DOHH2 (cell line): ENCODE measurements at regions not wholly inside any gene's neighbourhood (a gene's known extent, or its start where the extent isn't known, plus 50 kb on each side); places are given as distances from the start of the nearest gene placed in this dataset.

ENCODE experiments used
- H3F3A ChIP-seq: fragments of 200-600 bp; sonication (generic), shearing (Covaris generic); 2 replicates; pipeline ENCODE4 v1.6.0; 2016; ENCODE audit warnings: antibody characterized with exemption, mild to moderate bottlenecking; ENCODE audit not compliant: control insufficient read depth, insufficient read depth
- H3K27ac ChIP-seq: fragments of 200-600 bp; sonication (generic); 2 replicates; pipeline ENCODE4 v1.5.1; 2014; ENCODE audit warnings: low read depth, mild to moderate bottlenecking, low read length, moderate library complexity
- H3K27me3 ChIP-seq: fragments of 200-600 bp; sonication (generic); 2 replicates; pipeline ENCODE4 v1.6.1; 2014; ENCODE audit warnings: mild to moderate bottlenecking, low read length, mixed read lengths; ENCODE audit not compliant: control insufficient read depth
- H3K36me3 ChIP-seq: fragments of 200-600 bp; sonication (generic); 2 replicates; pipeline ENCODE4 v1.6.1; 2014; ENCODE audit warnings: mild to moderate bottlenecking, low read length, moderate library complexity, mixed read lengths; ENCODE audit not compliant: control insufficient read depth
- H3K4me1 ChIP-seq: fragments of 200-600 bp; sonication (generic); 2 replicates; pipeline ENCODE4 v1.6.1; 2014; ENCODE audit warnings: mild to moderate bottlenecking, low read length, mixed read lengths; ENCODE audit not compliant: control insufficient read depth
- H3K4me2 ChIP-seq: fragments of 200-600 bp; sonication (generic); 2 replicates; pipeline ENCODE4 v1.6.0; 2014; ENCODE audit warnings: mild to moderate bottlenecking, low read length, moderate library complexity
- H3K4me3 ChIP-seq: fragments of 200-600 bp; sonication (generic); 2 replicates; pipeline ENCODE4 v1.5.1; 2014; ENCODE audit warnings: mild to moderate bottlenecking, low read length, mixed read lengths
- H3K79me2 ChIP-seq: fragments of 200-600 bp; sonication (generic); 2 replicates; pipeline ENCODE4 v1.6.1; 2014; ENCODE audit warnings: mild to moderate bottlenecking, low read length, mixed read lengths; ENCODE audit not compliant: control insufficient read depth
- H3K9me2 ChIP-seq: fragments of 200-600 bp; sonication (generic); replicated peaks from 2 replicates; pipeline ENCODE4 v1.6.1; 2014; ENCODE audit warnings: mild to moderate bottlenecking, low read length, mixed read lengths; ENCODE audit not compliant: control insufficient read depth
- H3K9me3 ChIP-seq: fragments of 200-600 bp; sonication (generic); 2 replicates; pipeline ENCODE4 v1.6.1; 2014; ENCODE audit warnings: antibody characterized with exemption, low read length, mixed read lengths; ENCODE audit not compliant: control insufficient read depth, insufficient read depth
- H4K20me1 ChIP-seq: fragments of 200-600 bp; sonication (generic); 2 replicates; pipeline ENCODE4 v1.6.0; 2014; ENCODE audit warnings: low read depth, mild to moderate bottlenecking, antibody characterized with exemption, low read length, moderate library complexity; ENCODE audit not compliant: control insufficient read depth, insufficient read depth
- EZH2phosphoT487 ChIP-seq: fragments of 200-600 bp; sonication (generic); IDR thresholded peaks from 2 replicates; pipeline ENCODE4 v1.6.1; 2017; ENCODE audit warnings: borderline replicate concordance, mild to moderate bottlenecking, antibody characterized with exemption, low read length, moderate library complexity, mixed read lengths
- TF ChIP-seq, protein P1 (sequence below): fragments of 200-600 bp; sonication (generic); IDR thresholded peaks from one replicate; pipeline ENCODE4 v1.5.1; 2014; ENCODE audit warnings: antibody characterized with exemption, mild to moderate bottlenecking, low read depth, low read length; ENCODE audit not compliant: poor library complexity, severe bottlenecking

DNA sequence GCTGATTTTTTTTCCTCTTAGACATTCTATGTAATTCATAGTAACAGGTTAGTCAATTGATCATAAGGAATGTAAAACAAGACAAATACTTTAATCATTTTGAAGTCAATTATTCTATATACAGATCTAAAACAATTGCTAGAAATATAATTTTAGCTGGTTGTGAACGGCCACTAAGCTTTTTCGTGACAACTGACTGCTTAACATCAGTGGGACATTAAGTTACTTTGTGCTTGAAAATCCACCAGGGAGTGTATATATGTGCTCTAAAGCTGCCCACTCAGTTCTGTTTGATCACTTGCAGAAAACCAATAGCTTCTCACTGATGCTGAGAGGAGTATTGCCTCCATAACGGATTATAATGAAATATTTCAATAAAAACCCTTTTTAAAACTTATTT is 370.2 kb upstream of the CCNH start:
- Histone ChIP-seq H3K27me3 (no peaks in the 10 kb centered on the region), H3K4me1 (peaks cover 38% of the 10 kb centered on the region), H3K27ac (no peak overlapping the region), H3K4me2 (no peak overlapping the region), H3K9me3 (no peaks in the 10 kb centered on the region), H4K20me1 (no peaks in the 10 kb centered on the region), H3K36me3 (no peaks in the 10 kb centered on the region), H3F3A (no peaks in the 10 kb centered on the region), H3K9me2 (no peaks in the 10 kb centered on the region), H3K79me2 (no peaks in the 10 kb centered on the region), H3K4me3 (no peak overlapping the region)
- TF ChIP-seq EZH2phosphoT487 = no peak
- TF ChIP-seq, protein P1, sequence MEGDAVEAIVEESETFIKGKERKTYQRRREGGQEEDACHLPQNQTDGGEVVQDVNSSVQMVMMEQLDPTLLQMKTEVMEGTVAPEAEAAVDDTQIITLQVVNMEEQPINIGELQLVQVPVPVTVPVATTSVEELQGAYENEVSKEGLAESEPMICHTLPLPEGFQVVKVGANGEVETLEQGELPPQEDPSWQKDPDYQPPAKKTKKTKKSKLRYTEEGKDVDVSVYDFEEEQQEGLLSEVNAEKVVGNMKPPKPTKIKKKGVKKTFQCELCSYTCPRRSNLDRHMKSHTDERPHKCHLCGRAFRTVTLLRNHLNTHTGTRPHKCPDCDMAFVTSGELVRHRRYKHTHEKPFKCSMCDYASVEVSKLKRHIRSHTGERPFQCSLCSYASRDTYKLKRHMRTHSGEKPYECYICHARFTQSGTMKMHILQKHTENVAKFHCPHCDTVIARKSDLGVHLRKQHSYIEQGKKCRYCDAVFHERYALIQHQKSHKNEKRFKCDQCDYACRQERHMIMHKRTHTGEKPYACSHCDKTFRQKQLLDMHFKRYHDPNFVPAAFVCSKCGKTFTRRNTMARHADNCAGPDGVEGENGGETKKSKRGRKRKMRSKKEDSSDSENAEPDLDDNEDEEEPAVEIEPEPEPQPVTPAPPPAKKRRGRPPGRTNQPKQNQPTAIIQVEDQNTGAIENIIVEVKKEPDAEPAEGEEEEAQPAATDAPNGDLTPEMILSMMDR = no peak

DNA sequence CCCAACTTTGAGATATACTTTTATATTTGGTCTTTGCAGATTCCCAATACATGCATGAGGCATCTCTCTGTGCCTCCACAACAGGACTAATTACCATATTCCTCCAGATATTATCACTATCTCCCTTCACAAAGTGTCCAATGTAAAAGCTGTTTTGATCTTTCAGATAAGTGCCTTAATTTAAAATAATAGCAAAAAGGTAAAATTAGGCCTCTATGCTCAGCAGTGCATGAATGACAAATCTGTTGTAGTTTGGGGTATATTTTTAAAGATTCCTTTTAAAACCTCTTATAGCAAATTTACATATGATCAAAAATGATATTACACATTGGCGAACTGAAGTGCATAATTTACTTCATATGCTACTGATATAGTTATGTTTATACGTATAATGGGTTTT is 369.2 kb upstream of the CCNH start:
- H3K9me2 ChIP-seq = no peaks in the 10 kb centered on the region
- H3K27me3 ChIP-seq = no peaks in the 10 kb centered on the region
- peak overlapping the region; percentile 59 for H3K4me3 ChIP-seq
- H3K79me2 ChIP-seq = no peaks in the 10 kb centered on the region
- peaks cover 38% of the 10 kb centered on the region for H3K4me1 ChIP-seq
- H3F3A ChIP-seq = no peaks in the 10 kb centered on the region
- H3K4me2 ChIP-seq = peak overlapping the region; percentile 71
- H3K27ac ChIP-seq = peak overlapping the region; percentile 54
- H3K9me3 ChIP-seq = no peaks in the 10 kb centered on the region
- TF ChIP-seq, protein P1 = no peak
- no peak for TF ChIP-seq EZH2phosphoT487
- H3K36me3 ChIP-seq = no peaks in the 10 kb centered on the region
- no peaks in the 10 kb centered on the region for H4K20me1 ChIP-seq

DNA sequence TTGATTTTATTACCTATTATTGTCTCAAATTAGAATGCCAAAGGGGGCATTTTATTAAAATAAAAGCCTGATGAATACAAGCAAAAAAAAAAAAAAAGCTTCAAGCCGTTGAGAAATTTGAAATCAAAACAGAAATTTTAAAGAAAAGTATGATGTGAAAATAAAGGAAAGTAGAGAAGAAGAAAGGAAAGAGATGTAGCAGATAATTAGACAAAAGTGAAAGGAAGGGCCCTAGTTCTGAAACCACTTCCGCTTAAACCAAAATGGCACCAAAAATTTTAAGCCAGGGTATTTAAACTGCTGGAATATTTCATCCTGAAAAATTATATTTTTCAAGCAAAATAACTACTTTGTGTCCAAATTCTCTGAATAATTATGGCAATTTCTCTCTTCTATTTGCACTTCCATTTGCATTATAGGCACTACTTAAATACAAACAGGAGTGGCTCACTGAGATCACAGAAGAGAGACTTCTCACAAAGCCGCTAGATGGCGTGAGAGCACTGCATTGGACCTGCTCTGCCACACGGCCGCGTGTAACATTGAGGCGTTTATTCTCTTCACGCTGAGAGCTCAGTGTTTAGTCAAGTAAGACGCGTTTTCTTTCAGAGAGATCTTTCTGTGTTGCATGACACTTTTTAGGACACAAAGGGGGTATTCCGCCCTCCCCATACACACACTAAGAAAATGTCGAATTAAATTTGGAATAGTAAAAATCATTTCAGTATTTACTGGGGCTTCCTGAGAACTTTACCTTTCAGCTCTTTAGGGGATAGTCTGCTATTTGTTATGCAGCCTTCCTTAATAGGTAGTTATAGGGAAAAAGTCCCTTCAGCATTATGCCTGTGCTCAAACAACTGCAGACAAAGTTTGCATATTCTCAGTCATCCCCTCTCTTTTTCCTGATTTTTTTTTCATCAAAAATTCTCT is 368.4 kb upstream of the CCNH start:
- Histone ChIP-seq H3K4me3 (peak overlapping the region; percentile 59), H3K4me2 (peak overlapping the region; percentile 71), H3K79me2 (no peaks in the 10 kb centered on the region), H3K4me1 (peaks cover 38% of the 10 kb centered on the region), H3K27me3 (no peaks in the 10 kb centered on the region), H3K9me3 (no peaks in the 10 kb centered on the region), H3F3A (no peaks in the 10 kb centered on the region), H3K27ac (peak overlapping the region; percentile 54), H3K9me2 (no peaks in the 10 kb centered on the region), H4K20me1 (no peaks in the 10 kb centered on the region), H3K36me3 (no peaks in the 10 kb centered on the region)
- no peak for TF ChIP-seq EZH2phosphoT487
- TF ChIP-seq, protein P1 = peak; percentile 81
